Memory B cell (primary cell): ENCODE measurements at regions not wholly inside any gene's neighbourhood (a gene's known extent, or its start where the extent isn't known, plus 50 kb on each side); places are given as distances from the start of the nearest gene placed in this dataset.

ENCODE experiments used
- ATAC-seq: fragments of 150-1000 bp; cut with Tn5 transposase; 2 replicates; pipeline ENCODE4 v1.10.0; 2021; ENCODE audit warnings: low read depth, mild to moderate bottlenecking, moderate library complexity
- DNase-seq, 2 donors: peaks; one replicate each; pipeline ENCODE4 v3.0.0; 2022; ENCODE audit warnings: low spot score in 2 of 2
- H3K27ac Mint-ChIP-seq: one replicate; pipeline ENCODE4 v1.8.0; 2022; ENCODE audit warnings: mild to moderate bottlenecking, moderate library complexity, mixed read lengths
- H3K27me3 Mint-ChIP-seq: one replicate; pipeline ENCODE4 v1.8.0; 2022; ENCODE audit warnings: mixed read lengths
- H3K36me3 Mint-ChIP-seq: one replicate; pipeline ENCODE4 v1.8.0; 2022; ENCODE audit warnings: mild to moderate bottlenecking, mixed read lengths
- H3K4me1 Mint-ChIP-seq: one replicate; pipeline ENCODE4 v1.8.0; 2022; ENCODE audit warnings: mixed read lengths
- H3K4me3 Mint-ChIP-seq: one replicate; pipeline ENCODE4 v1.8.0; 2022; ENCODE audit warnings: mild to moderate bottlenecking, moderate library complexity, mixed read lengths
- H3K9me3 Mint-ChIP-seq: one replicate; pipeline ENCODE4 v1.8.0; 2022; ENCODE audit warnings: mixed read lengths

- no peak for ATAC-seq
- peaks cover 2% of the 10 kb centered on the region for H3K36me3 Mint-ChIP-seq
- H3K4me1 Mint-ChIP-seq, result no peaks in the 10 kb centered on the region
- H3K9me3 Mint-ChIP-seq, result peaks cover 19% of the 10 kb centered on the region
- peaks cover 4% of the 10 kb centered on the region for H3K27me3 Mint-ChIP-seq
- DNase-seq, result no peak
- H3K27ac Mint-ChIP-seq, result no peak overlapping the region
- no peak overlapping the region for H3K4me3 Mint-ChIP-seq
These were observed 304.0 kb downstream of the ARHGAP12 start for GRCh38 chr10:31624611-31625010.

- peaks cover 17% of the 10 kb centered on the region for H3K9me3 Mint-ChIP-seq
- no peak for DNase-seq
- H3K36me3 Mint-ChIP-seq, result peaks cover 2% of the 10 kb centered on the region
- H3K27ac Mint-ChIP-seq, result no peak overlapping the region
- no peak overlapping the region for H3K4me3 Mint-ChIP-seq
- H3K27me3 Mint-ChIP-seq, result no peaks in the 10 kb centered on the region
- H3K4me1 Mint-ChIP-seq, result no peaks in the 10 kb centered on the region
- no peak for ATAC-seq
These were observed 304.7 kb downstream of the ARHGAP12 start for GRCh38 chr10:31623947-31624346.

- no peak for ATAC-seq
- Mint-ChIP-seq H3K27ac (no peak overlapping the region), H3K9me3 (peaks cover 17% of the 10 kb centered on the region), H3K27me3 (no peaks in the 10 kb centered on the region), H3K36me3 (peaks cover 2% of the 10 kb centered on the region), H3K4me1 (no peaks in the 10 kb centered on the region), H3K4me3 (no peak overlapping the region)
- DNase-seq, result no peak
These were observed 304.4 kb downstream of the ZEB1 start for GRCh38 chr10:31623466-31623865.

GRCh38 chr10:31622978-31623377 lies 304.0 kb downstream of the ZEB1 start:
- Mint-ChIP-seq H3K9me3 (peaks cover 17% of the 10 kb centered on the region), H3K4me1 (no peaks in the 10 kb centered on the region), H3K27ac (no peak overlapping the region), H3K36me3 (peaks cover 2% of the 10 kb centered on the region), H3K4me3 (no peak overlapping the region), H3K27me3 (peaks cover under 1% of the 10 kb centered on the region)
- DNase-seq (no peak), ATAC-seq (no peak)

GRCh38 chr10:31621733-31622132 lies 302.7 kb downstream of the ZEB1 start:
- no peaks in the 10 kb centered on the region for H3K4me1 Mint-ChIP-seq
- ATAC-seq (no peak), DNase-seq (no peak)
- H3K27ac Mint-ChIP-seq, result no peak overlapping the region
- H3K27me3 Mint-ChIP-seq, result peaks cover 3% of the 10 kb centered on the region
- H3K36me3 Mint-ChIP-seq, result peaks cover 2% of the 10 kb centered on the region
- peaks cover 17% of the 10 kb centered on the region for H3K9me3 Mint-ChIP-seq
- H3K4me3 Mint-ChIP-seq, result no peak overlapping the region

- DNase-seq (no peak), ATAC-seq (no peak)
- H3K4me3 Mint-ChIP-seq, result no peak overlapping the region
- H3K27ac Mint-ChIP-seq, result no peak overlapping the region
- H3K4me1 Mint-ChIP-seq, result no peaks in the 10 kb centered on the region
- H3K9me3 Mint-ChIP-seq, result peaks cover 10% of the 10 kb centered on the region
- no peaks in the 10 kb centered on the region for H3K36me3 Mint-ChIP-seq
- H3K27me3 Mint-ChIP-seq, result peaks cover 4% of the 10 kb centered on the region
These were observed 301.5 kb downstream of the ZEB1 start for GRCh38 chr10:31620226-31621151.

GRCh38 chr10:31619531-31620061 lies 300.6 kb downstream of the ZEB1 start:
- H3K36me3 Mint-ChIP-seq, result no peaks in the 10 kb centered on the region
- no peak overlapping the region for H3K4me3 Mint-ChIP-seq
- H3K27me3 Mint-ChIP-seq, result peaks cover 8% of the 10 kb centered on the region
- H3K4me1 Mint-ChIP-seq, result no peaks in the 10 kb centered on the region
- H3K27ac Mint-ChIP-seq, result no peak overlapping the region
- ATAC-seq (no peak), DNase-seq (no peak)
- peaks cover 7% of the 10 kb centered on the region for H3K9me3 Mint-ChIP-seq

GRCh38 chr10:31618541-31619291 lies 299.7 kb downstream of the ZEB1 start:
- H3K4me3 Mint-ChIP-seq, result no peak overlapping the region
- no peaks in the 10 kb centered on the region for H3K36me3 Mint-ChIP-seq
- no peaks in the 10 kb centered on the region for H3K4me1 Mint-ChIP-seq
- ATAC-seq (no peak), DNase-seq (no peak)
- H3K27me3 Mint-ChIP-seq, result peaks cover 8% of the 10 kb centered on the region
- no peaks in the 10 kb centered on the region for H3K9me3 Mint-ChIP-seq
- no peak overlapping the region for H3K27ac Mint-ChIP-seq

GRCh38 chr10:31617757-31618156 lies 298.7 kb downstream of the ZEB1 start:
- H3K36me3 Mint-ChIP-seq, result no peaks in the 10 kb centered on the region
- H3K4me3 Mint-ChIP-seq, result no peak overlapping the region
- ATAC-seq (no peak), DNase-seq (no peak)
- peaks cover 12% of the 10 kb centered on the region for H3K27me3 Mint-ChIP-seq
- no peak overlapping the region for H3K27ac Mint-ChIP-seq
- H3K4me1 Mint-ChIP-seq, result no peaks in the 10 kb centered on the region
- H3K9me3 Mint-ChIP-seq, result no peaks in the 10 kb centered on the region

GRCh38 chr10:31617133-31617532 lies 298.1 kb downstream of the ZEB1 start:
- no peak overlapping the region for H3K4me3 Mint-ChIP-seq
- ATAC-seq (no peak), DNase-seq (no peak)
- no peaks in the 10 kb centered on the region for H3K9me3 Mint-ChIP-seq
- no peaks in the 10 kb centered on the region for H3K4me1 Mint-ChIP-seq
- no peaks in the 10 kb centered on the region for H3K36me3 Mint-ChIP-seq
- no peak overlapping the region for H3K27ac Mint-ChIP-seq
- peaks cover 12% of the 10 kb centered on the region for H3K27me3 Mint-ChIP-seq

GRCh38 chr10:31615129-31615528 lies 296.1 kb downstream of the ZEB1 start:
- no peaks in the 10 kb centered on the region for H3K36me3 Mint-ChIP-seq
- DNase-seq, result no peak
- no peaks in the 10 kb centered on the region for H3K9me3 Mint-ChIP-seq
- H3K27me3 Mint-ChIP-seq, result peaks cover 18% of the 10 kb centered on the region
- no peak for ATAC-seq
- no peaks in the 10 kb centered on the region for H3K4me1 Mint-ChIP-seq
- no peak overlapping the region for H3K4me3 Mint-ChIP-seq
- no peak overlapping the region for H3K27ac Mint-ChIP-seq

GRCh38 chr10:31614611-31615010 lies 295.6 kb downstream of the ZEB1 start:
- no peak overlapping the region for H3K4me3 Mint-ChIP-seq

GRCh38 chr10:31612082-31612481 lies 293.1 kb downstream of the ZEB1 start:
- DNase-seq (no peak), ATAC-seq (no peak)
- Mint-ChIP-seq H3K27me3 (peaks cover 22% of the 10 kb centered on the region), H3K36me3 (no peaks in the 10 kb centered on the region), H3K27ac (no peak overlapping the region), H3K4me1 (no peaks in the 10 kb centered on the region), H3K9me3 (no peaks in the 10 kb centered on the region), H3K4me3 (no peak overlapping the region)

More at GRCh38 chr10:31614611-31615010, 295.6 kb downstream of the ZEB1 start:
- no peak for DNase-seq
- H3K4me1 Mint-ChIP-seq, result no peaks in the 10 kb centered on the region
- no peaks in the 10 kb centered on the region for H3K36me3 Mint-ChIP-seq
- peaks cover 20% of the 10 kb centered on the region for H3K27me3 Mint-ChIP-seq
- no peak for ATAC-seq
- no peaks in the 10 kb centered on the region for H3K9me3 Mint-ChIP-seq
- no peak overlapping the region for H3K27ac Mint-ChIP-seq

GRCh38 chr10:31611161-31611560 lies 292.1 kb downstream of the ZEB1 start:
- DNase-seq (no peak), ATAC-seq (no peak)
- no peaks in the 10 kb centered on the region for H3K4me1 Mint-ChIP-seq
- no peaks in the 10 kb centered on the region for H3K36me3 Mint-ChIP-seq
- H3K27ac Mint-ChIP-seq, result no peak overlapping the region
- H3K27me3 Mint-ChIP-seq, result peaks cover 21% of the 10 kb centered on the region
- H3K4me3 Mint-ChIP-seq, result no peak overlapping the region
- no peaks in the 10 kb centered on the region for H3K9me3 Mint-ChIP-seq
